22Rv1 (cell line): ENCODE measurements at regions not wholly inside any gene's neighbourhood (a gene's known extent, or its start where the extent isn't known, plus 50 kb on each side); places are given as distances from the start of the nearest gene placed in this dataset.

Experiments used
- ZFX ChIP-seq: fragments of 450-650 bp; IDR thresholded peaks from 2 replicates; pipeline ENCODE4 v1.6.1; 2017; ENCODE audit warnings: antibody characterized with exemption, borderline replicate concordance
- TF ChIP-seq, protein P1 (sequence below): fragments of 450-650 bp; IDR thresholded peaks from 2 replicates; pipeline ENCODE4 v1.5.1; 2017; ENCODE audit warnings: mild to moderate bottlenecking

DNA sequence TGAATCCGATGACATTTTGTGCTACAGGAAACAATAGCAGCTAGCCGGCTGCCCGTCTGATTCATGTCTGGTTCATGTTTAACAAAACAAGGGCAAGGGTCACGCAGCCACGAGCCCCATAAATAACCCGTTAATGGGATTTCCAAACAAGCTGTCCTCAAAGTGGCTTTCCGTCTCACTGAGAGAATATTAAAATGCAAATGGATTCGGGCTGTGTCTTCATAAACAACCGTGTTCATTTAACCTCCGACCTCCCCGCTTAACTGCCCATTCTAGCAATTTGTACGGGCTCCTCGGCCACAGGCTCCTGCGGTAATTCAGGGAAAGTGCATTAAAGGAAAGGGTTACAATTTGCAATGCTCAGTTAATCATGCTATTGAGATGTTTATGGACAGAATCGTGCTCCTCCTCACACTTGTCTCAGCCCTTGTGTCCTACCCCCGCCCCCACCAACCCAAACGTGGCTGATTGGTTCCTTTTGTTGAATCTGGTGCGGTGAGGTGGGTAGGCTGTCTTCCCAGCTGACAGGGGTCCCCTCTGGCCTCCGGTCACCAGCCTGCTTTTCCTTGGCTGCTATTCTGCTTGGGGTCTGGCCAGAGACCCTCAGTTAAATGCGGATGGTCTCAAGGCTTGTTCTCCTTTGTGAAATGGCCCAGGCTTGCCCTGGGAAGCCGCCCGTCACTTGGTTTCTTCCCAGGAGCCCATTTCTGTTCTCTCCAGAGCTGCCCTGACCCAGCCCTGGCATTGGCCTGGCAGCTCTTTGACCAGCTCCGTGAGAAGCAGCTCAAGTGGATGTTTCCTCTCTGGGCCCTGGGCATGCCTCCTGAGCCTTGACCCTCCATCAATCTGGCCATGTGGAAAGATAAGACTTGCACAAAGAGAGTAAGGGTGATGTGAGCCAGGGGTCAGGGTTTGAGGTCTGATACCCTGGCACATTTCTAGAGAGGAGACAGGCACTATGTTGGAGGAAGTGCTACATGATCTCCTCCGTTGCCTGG, 200.7 kb upstream of the POU3F1 start:
- TF ChIP-seq, protein P1, sequence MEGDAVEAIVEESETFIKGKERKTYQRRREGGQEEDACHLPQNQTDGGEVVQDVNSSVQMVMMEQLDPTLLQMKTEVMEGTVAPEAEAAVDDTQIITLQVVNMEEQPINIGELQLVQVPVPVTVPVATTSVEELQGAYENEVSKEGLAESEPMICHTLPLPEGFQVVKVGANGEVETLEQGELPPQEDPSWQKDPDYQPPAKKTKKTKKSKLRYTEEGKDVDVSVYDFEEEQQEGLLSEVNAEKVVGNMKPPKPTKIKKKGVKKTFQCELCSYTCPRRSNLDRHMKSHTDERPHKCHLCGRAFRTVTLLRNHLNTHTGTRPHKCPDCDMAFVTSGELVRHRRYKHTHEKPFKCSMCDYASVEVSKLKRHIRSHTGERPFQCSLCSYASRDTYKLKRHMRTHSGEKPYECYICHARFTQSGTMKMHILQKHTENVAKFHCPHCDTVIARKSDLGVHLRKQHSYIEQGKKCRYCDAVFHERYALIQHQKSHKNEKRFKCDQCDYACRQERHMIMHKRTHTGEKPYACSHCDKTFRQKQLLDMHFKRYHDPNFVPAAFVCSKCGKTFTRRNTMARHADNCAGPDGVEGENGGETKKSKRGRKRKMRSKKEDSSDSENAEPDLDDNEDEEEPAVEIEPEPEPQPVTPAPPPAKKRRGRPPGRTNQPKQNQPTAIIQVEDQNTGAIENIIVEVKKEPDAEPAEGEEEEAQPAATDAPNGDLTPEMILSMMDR: no peak
- no peak for TF ChIP-seq ZFX
